HepG2 (cell line): ENCODE measurements at regions not wholly inside any gene's neighbourhood (a gene's known extent, or its start where the extent isn't known, plus 50 kb on each side); places are given as distances from the start of the nearest gene placed in this dataset.

ENCODE experiments used
- ATAC-seq: fragments of 200-7000 bp; cut with Tn5 transposase; 3 replicates; pipeline ENCODE4 v1.9.1; 2020; ENCODE audit warnings: mild to moderate bottlenecking, moderate library complexity
- BruUV-seq: library from RNA; stranded (reverse); fragments of 400-500 nt; replicated peaks from 2 replicates; lab custom pipeline; 2021; lab: Mats Ljungman, UMichigan
- CTCF ChIA-PET: fragments of 300-600 bp; formaldehyde crosslinking; extraction: SDS; loops from one replicate; lab custom pipeline; 2021; ENCODE audit warnings: low total read pairs, inconsistent platforms, low intra/inter-chr PET ratio; lab: Yijun Ruan, JAX
- POLR2A ChIA-PET: fragments of 350-600 bp; sonication (Branson Sonifier 250); formaldehyde crosslinking; loops from one replicate; lab custom pipeline; 2020; ENCODE audit warnings: antibody characterized with exemption, inconsistent platforms; lab: Yijun Ruan, JAX
- DNase-seq: peaks from one replicate; pipeline ENCODE4 v3.0.0-alpha.2; 2015; ENCODE audit warnings: low spot score
- FAIRE-seq: peaks from 3 replicates; lab custom pipeline; 2011; peaks lifted over from hg19 to GRCh38; lab: Jason Lieb, UNC
- H2AFZ ChIP-seq: one replicate; pipeline ENCODE4 v1.6.1; 2011; ENCODE audit warnings: low read length, inconsistent platforms
- H3K27ac ChIP-seq: fragments of 300-600 bp; 3 replicates; pipeline ENCODE4 v1.8.0; 2011; ENCODE audit warnings: mixed run types, mild to moderate bottlenecking, mixed read lengths, low read length, inconsistent platforms; ENCODE audit not compliant: insufficient read depth; ENCODE audit errors: extremely low read length
- H3K27me3 ChIP-seq, 2 experiments: fragments of 200-600 bp in 1 of 2; 2 replicates in 1 of 2; 3 replicates in 1 of 2; pipeline versions ENCODE4 v1.6.0 to v1.8.0; 2011; ENCODE audit warnings: low read length in 2 of 2, mild to moderate bottlenecking in 2 of 2, moderate library complexity in 2 of 2, inconsistent platforms in 1 of 2; ENCODE audit not compliant: insufficient read depth in 2 of 2, control insufficient read depth in 1 of 2
- H3K36me3 ChIP-seq, 2 experiments: fragments of 200-600 bp in 1 of 2; replicated peaks in 1 of 2; 2 replicates in 1 of 2; 3 replicates in 1 of 2; pipeline versions ENCODE4 v1.5.1 to v1.8.0; 2011; ENCODE audit warnings: low read length in 2 of 2, inconsistent platforms in 1 of 2; ENCODE audit not compliant: insufficient read depth in 2 of 2, control insufficient read depth in 1 of 2
- H3K4me1 ChIP-seq: 2 replicates; pipeline ENCODE4 v1.5.1; 2012; ENCODE audit warnings: low read length, inconsistent platforms; ENCODE audit not compliant: insufficient read depth
- H3K4me2 ChIP-seq: 2 replicates; pipeline ENCODE4 v1.6.0; 2011; ENCODE audit warnings: low read depth, low read length, inconsistent platforms
- H3K4me3 ChIP-seq, 3 experiments: fragments of 200-600 bp in 1 of 3; sonication (generic), shearing (Covaris generic) in 1 of 3; replicated peaks in 1 of 3; 2 replicates each; pipeline ENCODE4 v1.5.1; 2011 to 2016; ENCODE audit warnings: low read length in 3 of 3, inconsistent platforms in 2 of 3, low read depth in 2 of 3, mild to moderate bottlenecking in 2 of 3, control low read depth in 1 of 3, mixed read lengths in 1 of 3; ENCODE audit not compliant: insufficient read depth in 1 of 3
- H3K79me2 ChIP-seq: one replicate; pipeline ENCODE4 v1.6.1; 2011; ENCODE audit warnings: low read length, inconsistent platforms; ENCODE audit not compliant: insufficient read depth
- H3K9ac ChIP-seq: 2 replicates; pipeline ENCODE4 v1.6.0; 2011; ENCODE audit warnings: mild to moderate bottlenecking, low read depth, low read length, inconsistent platforms; ENCODE audit not compliant: insufficient read depth
- H3K9me3 ChIP-seq: 2 replicates; pipeline ENCODE4 v1.5.1; 2012; ENCODE audit warnings: mild to moderate bottlenecking, low read length
- H4K20me1 ChIP-seq: 2 replicates; pipeline ENCODE4 v1.6.0; 2011; ENCODE audit warnings: inconsistent platforms, mild to moderate bottlenecking, low read length, moderate library complexity; ENCODE audit not compliant: insufficient read depth
- ETV6 ChIP-seq: sonication (generic); formaldehyde crosslinking; conservative IDR thresholded peaks from 2 replicates; pipeline ENCODE4 v1.4.0; 2020; ENCODE audit warnings: missing genetic modification reagents
- FOXA1 ChIP-seq, 2 experiments: fragments of 450-650 bp in 1 of 2; sonication (generic) in 1 of 2; formaldehyde crosslinking in 1 of 2; IDR thresholded peaks; 2 replicates each; pipeline versions ENCODE4 v1.4.0 to v1.6.1; 2016 to 2020; ENCODE audit warnings: missing genetic modification reagents in 1 of 2
- HCFC1 ChIP-seq: fragments of 150-350 bp; IDR thresholded peaks from 2 replicates; pipeline ENCODE4 v1.6.1; 2014; ENCODE audit warnings: low read depth, low read length
- HNF4A ChIP-seq: sonication (generic); formaldehyde crosslinking; IDR thresholded peaks from 2 replicates; pipeline ENCODE4 v1.4.0; 2020; ENCODE audit warnings: missing genetic modification reagents
- HNF4G ChIP-seq, 2 experiments: sonication (generic) in 1 of 2; formaldehyde crosslinking in 1 of 2; IDR thresholded peaks; 2 replicates each; pipeline versions ENCODE4 v1.4.0 to v1.6.1; 2011 to 2020; ENCODE audit warnings: borderline replicate concordance in 2 of 2, low read depth in 2 of 2, mild to moderate bottlenecking in 2 of 2, low read length in 1 of 2, missing genetic modification reagents in 1 of 2, moderate library complexity in 1 of 2
- KLF13 ChIP-seq: sonication (generic); formaldehyde crosslinking; IDR thresholded peaks from 2 replicates; pipeline ENCODE4 v1.4.0; 2020; ENCODE audit warnings: mild to moderate bottlenecking, missing genetic modification reagents
- POLR2AphosphoS5 ChIP-seq: IDR thresholded peaks from 2 replicates; pipeline ENCODE4 v1.6.1; 2012; ENCODE audit warnings: low read depth, low read length
- TEAD3 ChIP-seq: optimal IDR thresholded peaks from 2 replicates; pipeline ENCODE3; 2016; ENCODE audit warnings: borderline replicate concordance
- ZBTB37 ChIP-seq: sonication (generic); formaldehyde crosslinking; IDR thresholded peaks from 2 replicates; pipeline ENCODE4 v1.4.0; 2020; ENCODE audit warnings: mild to moderate bottlenecking, missing genetic modification reagents
- ZNF124 ChIP-seq: sonication (generic); formaldehyde crosslinking; IDR thresholded peaks from 2 replicates; pipeline ENCODE4 v1.4.0; 2020; ENCODE audit warnings: missing genetic modification reagents
- ZNF3 ChIP-seq: IDR thresholded peaks from 2 replicates; pipeline ENCODE4 v1.7.0; 2017; ENCODE audit warnings: inconsistent platforms
- ZNF33A ChIP-seq: sonication (generic); formaldehyde crosslinking; IDR thresholded peaks from 2 replicates; pipeline ENCODE4 v1.5.1; 2020; ENCODE audit warnings: missing genetic modification reagents, mild to moderate bottlenecking, moderate library complexity, borderline replicate concordance
- ZNF550 ChIP-seq: sonication (generic); formaldehyde crosslinking; IDR thresholded peaks from 2 replicates; pipeline ENCODE4 v1.4.0; 2020; ENCODE audit warnings: mild to moderate bottlenecking, missing genetic modification reagents, borderline replicate concordance
- ZNF563 ChIP-seq: sonication (generic); formaldehyde crosslinking; IDR thresholded peaks from 2 replicates; pipeline ENCODE4 v1.8.0; 2022; ENCODE audit warnings: mild to moderate bottlenecking, moderate library complexity, missing genetic modification reagents
- ZNF773 ChIP-seq: sonication (generic); formaldehyde crosslinking; IDR thresholded peaks from 2 replicates; pipeline ENCODE4 v1.4.0; 2020; ENCODE audit warnings: missing genetic modification reagents, borderline replicate concordance
- WGBS: methylation state at CpG from one replicate; pipeline ENCODE4 v1.1.6; 2017; ENCODE audit warnings: low lambda C conversion rate; 5-methylcytosine and 5-hydroxymethylcytosine counted together
- in situ Hi-C: cut with HindIII; loops from 2 replicates; pipeline ENCODE4 v1.10.0; 2017; ENCODE audit warnings: low pct_unique_long_range_greater_than_20kb; ENCODE audit not compliant: extremely low pct_ligation_motif_present
- intact Hi-C: fragments of 100-400 bp; cut with micrococcal nuclease; formaldehyde crosslinking; loops from one replicate; pipeline ENCODE4 v1.10.0; 2022; ENCODE audit not compliant: unreplicated experiment

GRCh38 chr1:4146101-4146500, 246.0 kb upstream of the C1orf174 start (continued):
- TF ChIP-seq ZBTB37 (CRISPR knock-in tag) = no peak
- no peak for TF ChIP-seq HNF4G (IDR thresholded peaks at IDR 0.05; ENCODE audit: borderline replicate concordance, low read depth, low read length)
- TF ChIP-seq HNF4G (CRISPR knock-in tag; IDR thresholded peaks at IDR 0.05; ENCODE audit: borderline replicate concordance, low read depth) = no peak
- TF ChIP-seq KLF13 (CRISPR knock-in tag) = no peak

DNA sequence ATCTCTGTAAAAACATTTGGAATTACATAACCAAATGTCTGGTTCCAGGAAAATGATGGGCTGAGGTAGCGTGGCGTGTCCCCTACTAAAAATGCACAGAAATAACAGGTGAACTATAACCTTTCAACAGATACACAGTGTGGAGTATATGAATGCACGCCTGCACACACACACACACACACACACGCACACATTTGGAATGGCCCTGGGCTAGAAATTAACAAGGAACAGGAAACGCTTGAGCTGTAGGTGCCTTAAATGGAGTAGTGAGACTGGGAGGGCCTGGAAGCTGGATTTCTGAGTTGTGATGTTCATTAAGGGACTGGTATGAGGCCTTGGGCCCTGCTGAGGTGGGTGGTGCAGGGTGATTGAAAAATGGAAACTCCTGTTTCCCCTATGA, 246.5 kb upstream of the C1orf174 start:
- POLR2A ChIA-PET = no interaction called here
- in situ Hi-C loops = no loop called here
- ATAC-seq (no peak), DNase-seq (no peak), FAIRE-seq (no peak)
- CTCF ChIA-PET = no interaction called here
- Histone ChIP-seq H3K4me2 (no peak overlapping the region), H4K20me1 (no peaks in the 10 kb centered on the region), H3K9ac (no peak overlapping the region), H3K4me1 (no peaks in the 10 kb centered on the region), H2AFZ (no peak overlapping the region), H3K36me3 (no peaks in the 10 kb centered on the region), H3K4me3 (no peak overlapping the region), H3K27me3 (peaks cover 5 to 12% of the 10 kb centered on the region in 2 experiments; a peak in 4 of 5 replicates), H3K9me3 (0 out of 2 replicates have a peak, but pooled peaks cover 5% of the 10 kb centered on the region), H3K27ac (no peak overlapping the region), H3K79me2 (no peaks in the 10 kb centered on the region)
- no peak for TF ChIP-seq HNF4A (CRISPR knock-in tag)
- TF ChIP-seq ZNF550 (CRISPR knock-in tag) = no peak
- no peak for TF ChIP-seq ZNF3
- TF ChIP-seq ZNF33A = no peak
- TF ChIP-seq HCFC1 = no peak
- no peak for TF ChIP-seq FOXA1 (IDR thresholded peaks at IDR 0.05)
- TF ChIP-seq FOXA1 (CRISPR knock-in tag; IDR thresholded peaks at IDR 0.05) = no peak
- no peak for TF ChIP-seq POLR2AphosphoS5
- TF ChIP-seq ZNF773 (CRISPR knock-in tag) = no peak
- TF ChIP-seq TEAD3 (CRISPR knock-in tag) = no peak
- TF ChIP-seq ETV6 (CRISPR knock-in tag) = no peak
- no peak for TF ChIP-seq ZNF563 (CRISPR knock-in tag)
- no peak for TF ChIP-seq ZNF124 (CRISPR knock-in tag)
- BruUV-seq = no TSS peak
- WGBS = 34% methylated on average over 5 of the region's 5 CpGs
- intact Hi-C loops = no loop called here
